ENCODE measurements at regions not wholly inside any gene's neighbourhood (a gene's known extent, or its start where the extent isn't known, plus 50 kb on each side); places are given as distances from the start of the nearest gene placed in this dataset.

DNA sequence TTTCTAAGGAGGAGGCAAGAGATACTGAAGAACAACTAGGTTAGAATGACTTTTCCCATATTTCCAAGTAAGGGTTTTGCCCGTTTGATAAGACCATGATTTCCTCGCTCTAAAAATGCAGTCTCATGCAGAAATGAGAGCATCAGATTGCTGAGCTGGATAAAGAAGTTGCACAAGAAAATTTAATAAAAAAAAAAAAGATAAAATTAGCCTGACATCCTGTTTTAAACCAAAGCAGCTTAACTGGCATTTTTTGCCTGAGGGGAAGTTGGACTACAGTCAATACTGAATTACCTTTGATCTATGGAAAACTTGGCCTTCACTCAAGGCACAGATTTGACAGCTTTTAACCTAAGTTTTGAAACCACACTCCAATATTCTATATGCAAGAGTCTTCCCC lies 208.4 kb downstream of the GASK1B start:
- no peak for DNase-seq
- intact Hi-C loops (cut with DNase I, micrococcal nuclease) = no loop called here
- Histone ChIP-seq H3K27me3 (ENCODE audit: control insufficient read depth in 1 of 2, insufficient read depth in 2 of 2, low read length in 2 of 2) (no peaks in the 10 kb centered on the region), H3K4me1 (ENCODE audit: insufficient read depth, low read length) (no peaks in the 10 kb centered on the region), H3K36me3 (ENCODE audit: insufficient read depth, low read length) (no peaks in the 10 kb centered on the region), H3K4me3 (ENCODE audit: low read length) (no peak overlapping the region), H3K27ac (ENCODE audit: low read depth in 1 of 2, low read length in 2 of 2) (no peak overlapping the region), H3K9me3 (ENCODE audit: control insufficient read depth in 1 of 2, insufficient read depth in 1 of 2, low read length in 2 of 2) (no peaks in the 10 kb centered on the region)
- Mint-ChIP-seq H3K4me3 (no peak overlapping the region), H3K27ac (no peak overlapping the region), H3K36me3 (ENCODE audit: low read depth) (no peaks in the 10 kb centered on the region), H3K9me3 (no peaks in the 10 kb centered on the region), H3K27me3 (no peaks in the 10 kb centered on the region), H3K4me1 (ENCODE audit: low read depth) (no peaks in the 10 kb centered on the region)
- TF ChIP-seq, protein P1, sequence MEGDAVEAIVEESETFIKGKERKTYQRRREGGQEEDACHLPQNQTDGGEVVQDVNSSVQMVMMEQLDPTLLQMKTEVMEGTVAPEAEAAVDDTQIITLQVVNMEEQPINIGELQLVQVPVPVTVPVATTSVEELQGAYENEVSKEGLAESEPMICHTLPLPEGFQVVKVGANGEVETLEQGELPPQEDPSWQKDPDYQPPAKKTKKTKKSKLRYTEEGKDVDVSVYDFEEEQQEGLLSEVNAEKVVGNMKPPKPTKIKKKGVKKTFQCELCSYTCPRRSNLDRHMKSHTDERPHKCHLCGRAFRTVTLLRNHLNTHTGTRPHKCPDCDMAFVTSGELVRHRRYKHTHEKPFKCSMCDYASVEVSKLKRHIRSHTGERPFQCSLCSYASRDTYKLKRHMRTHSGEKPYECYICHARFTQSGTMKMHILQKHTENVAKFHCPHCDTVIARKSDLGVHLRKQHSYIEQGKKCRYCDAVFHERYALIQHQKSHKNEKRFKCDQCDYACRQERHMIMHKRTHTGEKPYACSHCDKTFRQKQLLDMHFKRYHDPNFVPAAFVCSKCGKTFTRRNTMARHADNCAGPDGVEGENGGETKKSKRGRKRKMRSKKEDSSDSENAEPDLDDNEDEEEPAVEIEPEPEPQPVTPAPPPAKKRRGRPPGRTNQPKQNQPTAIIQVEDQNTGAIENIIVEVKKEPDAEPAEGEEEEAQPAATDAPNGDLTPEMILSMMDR (IDR thresholded peaks at IDR 0.05) = no peak
- POLR2A ChIA-PET = interaction anchor here (0.6 kb wide), 1 partner anchor 8 kb away, joined by 3 read pairs; no protein-coding TSS in a partner anchor
- CTCF ChIA-PET = no interaction called here
- ATAC-seq (ENCODE audit: poor library complexity) = no peak

DNA sequence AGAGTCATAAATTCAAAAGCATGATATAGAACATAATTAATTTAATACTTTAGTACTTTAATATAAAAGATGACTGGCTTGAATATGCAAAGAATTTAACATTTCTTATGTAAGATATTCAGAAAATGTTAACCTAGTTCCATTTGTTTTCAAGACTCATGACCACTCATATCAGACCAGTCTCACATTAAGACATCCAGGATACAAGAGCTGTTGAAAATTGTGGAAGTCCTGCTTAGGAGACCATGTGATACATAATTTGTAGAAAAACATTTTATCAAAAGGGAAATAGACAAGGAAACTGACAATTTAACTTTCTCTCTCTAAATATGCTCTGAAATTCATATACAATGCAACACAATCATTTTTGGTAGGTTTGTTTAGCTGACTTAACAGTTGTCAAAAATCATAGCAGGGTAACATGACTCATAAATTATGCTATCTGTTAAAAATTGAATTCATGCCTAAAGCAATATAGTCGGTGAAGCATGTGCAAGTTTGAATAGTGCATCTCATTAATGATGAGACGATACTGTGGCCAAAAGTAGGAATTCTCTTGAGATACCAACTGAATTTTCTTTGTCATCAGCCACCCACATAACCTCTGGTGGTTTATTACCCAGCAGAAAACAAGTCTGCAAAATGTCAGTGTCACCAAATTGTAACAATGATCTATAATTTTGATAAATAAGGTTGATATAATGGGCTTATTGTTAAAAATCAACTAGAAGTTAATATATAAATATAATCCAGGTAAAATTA lies 211.4 kb downstream of the GASK1B start:
- intact Hi-C loops (cut with DNase I, micrococcal nuclease) = no loop called here
- no peaks in the 10 kb centered on the region for H3K9me3 Mint-ChIP-seq
- Histone ChIP-seq H3K27me3 (ENCODE audit: control insufficient read depth in 1 of 2, insufficient read depth in 2 of 2, low read length in 2 of 2) (no peaks in the 10 kb centered on the region), H3K9me3 (ENCODE audit: control insufficient read depth in 1 of 2, insufficient read depth in 1 of 2, low read length in 2 of 2) (no peaks in the 10 kb centered on the region), H3K27ac (ENCODE audit: low read depth in 1 of 2, low read length in 2 of 2) (no peak overlapping the region), H3K36me3 (ENCODE audit: insufficient read depth, low read length) (no peaks in the 10 kb centered on the region), H3K4me1 (ENCODE audit: insufficient read depth, low read length) (no peaks in the 10 kb centered on the region), H3K4me3 (ENCODE audit: low read length) (no peak overlapping the region)
- no peaks in the 10 kb centered on the region for H3K4me1 Mint-ChIP-seq (ENCODE audit: low read depth)
- ChIA-PET CTCF (no interaction called here), POLR2A (no interaction called here)
- TF ChIP-seq, protein P1 (IDR thresholded peaks at IDR 0.05) = no peak
- ATAC-seq (ENCODE audit: poor library complexity) = no peak
- no peaks in the 10 kb centered on the region for H3K36me3 Mint-ChIP-seq (ENCODE audit: low read depth)
- no peak overlapping the region for H3K4me3 Mint-ChIP-seq
- H3K27me3 Mint-ChIP-seq = no peaks in the 10 kb centered on the region
- no peak for DNase-seq
- no peak overlapping the region for H3K27ac Mint-ChIP-seq

DNA sequence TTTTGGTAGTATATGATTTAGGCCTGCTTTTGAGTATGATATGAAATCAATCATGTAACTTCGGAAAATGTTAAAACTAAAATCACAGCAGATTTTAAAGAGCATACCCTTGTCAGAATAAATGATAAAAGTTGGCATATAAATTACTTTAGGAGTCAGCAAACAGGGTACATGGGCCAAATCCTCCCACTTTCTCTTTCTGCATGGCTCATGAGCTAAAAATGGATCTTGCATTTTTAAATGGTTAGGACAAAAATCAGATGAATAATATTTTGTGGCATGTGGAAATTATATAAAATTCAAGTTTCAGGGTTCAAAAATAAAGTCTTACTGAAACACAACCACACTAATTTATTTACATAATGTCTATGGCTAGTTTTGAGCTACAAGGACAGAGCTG lies 214.9 kb downstream of the GASK1B start:
- H3K4me3 ChIP-seq (ENCODE audit: low read length) = no peak overlapping the region
- H3K27me3 Mint-ChIP-seq = no peaks in the 10 kb centered on the region
- H3K9me3 Mint-ChIP-seq = no peaks in the 10 kb centered on the region
- no peaks in the 10 kb centered on the region for H3K4me1 ChIP-seq (ENCODE audit: insufficient read depth, low read length)
- H3K36me3 Mint-ChIP-seq (ENCODE audit: low read depth) = no peaks in the 10 kb centered on the region
- ATAC-seq (ENCODE audit: poor library complexity) (no peak), DNase-seq (no peak)
- no peak overlapping the region for H3K27ac ChIP-seq (ENCODE audit: low read depth in 1 of 2, low read length in 2 of 2)
- H3K4me1 Mint-ChIP-seq (ENCODE audit: low read depth) = no peaks in the 10 kb centered on the region
- H3K4me3 Mint-ChIP-seq = no peak overlapping the region
- intact Hi-C loops (cut with DNase I, micrococcal nuclease) = no loop called here
- ChIA-PET CTCF (no interaction called here), POLR2A (no interaction called here)
- TF ChIP-seq, protein P1 (IDR thresholded peaks at IDR 0.05) = no peak
- no peaks in the 10 kb centered on the region for H3K36me3 ChIP-seq (ENCODE audit: insufficient read depth, low read length)
- H3K27me3 ChIP-seq (ENCODE audit: control insufficient read depth in 1 of 2, insufficient read depth in 2 of 2, low read length in 2 of 2) = no peaks in the 10 kb centered on the region
- H3K27ac Mint-ChIP-seq = no peak overlapping the region
- H3K9me3 ChIP-seq (ENCODE audit: control insufficient read depth in 1 of 2, insufficient read depth in 1 of 2, low read length in 2 of 2) = no peaks in the 10 kb centered on the region
